ENCODE measurements at regions not wholly inside any gene's neighbourhood (a gene's known extent, or its start where the extent isn't known, plus 50 kb on each side); places are given as distances from the start of the nearest gene placed in this dataset.

GRCh38 chr6:155828989-155829388 lies 373.4 kb upstream of the NOX3 start:
- TF ChIP-seq, protein P1, sequence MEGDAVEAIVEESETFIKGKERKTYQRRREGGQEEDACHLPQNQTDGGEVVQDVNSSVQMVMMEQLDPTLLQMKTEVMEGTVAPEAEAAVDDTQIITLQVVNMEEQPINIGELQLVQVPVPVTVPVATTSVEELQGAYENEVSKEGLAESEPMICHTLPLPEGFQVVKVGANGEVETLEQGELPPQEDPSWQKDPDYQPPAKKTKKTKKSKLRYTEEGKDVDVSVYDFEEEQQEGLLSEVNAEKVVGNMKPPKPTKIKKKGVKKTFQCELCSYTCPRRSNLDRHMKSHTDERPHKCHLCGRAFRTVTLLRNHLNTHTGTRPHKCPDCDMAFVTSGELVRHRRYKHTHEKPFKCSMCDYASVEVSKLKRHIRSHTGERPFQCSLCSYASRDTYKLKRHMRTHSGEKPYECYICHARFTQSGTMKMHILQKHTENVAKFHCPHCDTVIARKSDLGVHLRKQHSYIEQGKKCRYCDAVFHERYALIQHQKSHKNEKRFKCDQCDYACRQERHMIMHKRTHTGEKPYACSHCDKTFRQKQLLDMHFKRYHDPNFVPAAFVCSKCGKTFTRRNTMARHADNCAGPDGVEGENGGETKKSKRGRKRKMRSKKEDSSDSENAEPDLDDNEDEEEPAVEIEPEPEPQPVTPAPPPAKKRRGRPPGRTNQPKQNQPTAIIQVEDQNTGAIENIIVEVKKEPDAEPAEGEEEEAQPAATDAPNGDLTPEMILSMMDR (IDR thresholded peaks at IDR 0.05), result no peak
- no peak for TF ChIP-seq POLR2A (IDR thresholded peaks at IDR 0.05)

Measured in body of pancreas (tissue), 4 donors.